ENCODE measurements at regions not wholly inside any gene's neighbourhood (a gene's known extent, or its start where the extent isn't known, plus 50 kb on each side); places are given as distances from the start of the nearest gene placed in this dataset.

DNA sequence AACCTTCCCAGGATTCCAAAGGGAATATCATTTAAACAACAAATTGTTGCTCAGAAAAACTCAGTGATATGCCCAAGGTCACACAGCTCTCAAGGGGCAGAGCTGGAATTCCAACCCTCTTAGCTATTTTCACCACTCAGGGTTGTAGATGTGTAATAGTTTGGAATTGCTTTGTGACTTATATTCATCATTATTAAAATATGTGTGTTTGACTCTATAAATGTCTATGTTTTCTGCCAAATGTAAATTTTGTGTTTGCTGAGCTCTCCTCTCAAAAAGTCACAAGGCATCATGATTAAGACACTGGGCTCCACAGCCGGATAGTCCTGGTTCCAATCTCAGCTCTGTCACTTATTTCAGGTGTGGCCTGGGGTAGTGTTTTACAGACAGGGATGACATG, 407.3 kb downstream of the TMEM135 start:
- intact Hi-C loops (cut with DNase I) = no loop called here
- no peak overlapping the region for H3K27ac ChIP-seq
- no peak for ATAC-seq
- WGBS, 2 donors = 65 to 67% methylated on average over 1 of the region's 1 CpG
- no peak for DNase-seq
- no peak overlapping the region for H3K4me3 ChIP-seq
- H3K9me3 ChIP-seq = no peaks in the 10 kb centered on the region
- no peaks in the 10 kb centered on the region for H3K27me3 ChIP-seq
- no peaks in the 10 kb centered on the region for H3K4me1 ChIP-seq
- H3K36me3 ChIP-seq (replicated peaks in 1 of 2; ENCODE audit: insufficient read depth in 1 of 2, low read depth in 2 of 2) = no peaks in the 10 kb centered on the region
- no peak for TF ChIP-seq POLR2A (IDR thresholded peaks at IDR 0.05)
- TF ChIP-seq, protein P1, sequence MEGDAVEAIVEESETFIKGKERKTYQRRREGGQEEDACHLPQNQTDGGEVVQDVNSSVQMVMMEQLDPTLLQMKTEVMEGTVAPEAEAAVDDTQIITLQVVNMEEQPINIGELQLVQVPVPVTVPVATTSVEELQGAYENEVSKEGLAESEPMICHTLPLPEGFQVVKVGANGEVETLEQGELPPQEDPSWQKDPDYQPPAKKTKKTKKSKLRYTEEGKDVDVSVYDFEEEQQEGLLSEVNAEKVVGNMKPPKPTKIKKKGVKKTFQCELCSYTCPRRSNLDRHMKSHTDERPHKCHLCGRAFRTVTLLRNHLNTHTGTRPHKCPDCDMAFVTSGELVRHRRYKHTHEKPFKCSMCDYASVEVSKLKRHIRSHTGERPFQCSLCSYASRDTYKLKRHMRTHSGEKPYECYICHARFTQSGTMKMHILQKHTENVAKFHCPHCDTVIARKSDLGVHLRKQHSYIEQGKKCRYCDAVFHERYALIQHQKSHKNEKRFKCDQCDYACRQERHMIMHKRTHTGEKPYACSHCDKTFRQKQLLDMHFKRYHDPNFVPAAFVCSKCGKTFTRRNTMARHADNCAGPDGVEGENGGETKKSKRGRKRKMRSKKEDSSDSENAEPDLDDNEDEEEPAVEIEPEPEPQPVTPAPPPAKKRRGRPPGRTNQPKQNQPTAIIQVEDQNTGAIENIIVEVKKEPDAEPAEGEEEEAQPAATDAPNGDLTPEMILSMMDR (IDR thresholded peaks at IDR 0.05) = no peak

DNA sequence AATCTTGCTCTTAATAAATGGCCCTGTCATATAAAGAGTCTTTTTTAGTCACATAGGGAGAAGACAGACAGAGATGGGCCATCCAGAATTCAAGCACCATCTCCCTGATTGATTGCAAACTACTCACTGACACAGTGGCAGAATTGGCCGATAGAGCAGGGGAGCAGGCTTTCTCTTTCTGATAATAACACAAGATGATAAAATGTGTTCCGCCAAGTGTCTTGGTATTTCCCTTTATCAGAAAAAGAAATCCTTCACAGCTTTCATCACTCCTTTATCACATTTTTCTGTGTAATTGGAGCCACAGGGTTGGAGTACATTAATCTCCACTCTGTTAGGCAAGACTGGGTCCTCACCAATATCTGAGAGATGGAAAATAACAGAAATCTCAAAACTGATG, 406.0 kb downstream of the TMEM135 start:
- Histone ChIP-seq H3K36me3 (replicated peaks in 1 of 2; ENCODE audit: insufficient read depth in 1 of 2, low read depth in 2 of 2) (no peaks in the 10 kb centered on the region), H3K4me3 (no peak overlapping the region), H3K27ac (no peak overlapping the region), H3K27me3 (no peaks in the 10 kb centered on the region), H3K9me3 (no peaks in the 10 kb centered on the region), H3K4me1 (no peaks in the 10 kb centered on the region)
- WGBS, 2 donors = 61 to 63% methylated on average over 2 of the region's 2 CpGs
- intact Hi-C loops (cut with DNase I) = no loop called here
- DNase-seq (no peak), ATAC-seq (no peak)
- TF ChIP-seq POLR2A (IDR thresholded peaks at IDR 0.05) = no peak
- TF ChIP-seq, protein P1 (IDR thresholded peaks at IDR 0.05) = no peak

DNA sequence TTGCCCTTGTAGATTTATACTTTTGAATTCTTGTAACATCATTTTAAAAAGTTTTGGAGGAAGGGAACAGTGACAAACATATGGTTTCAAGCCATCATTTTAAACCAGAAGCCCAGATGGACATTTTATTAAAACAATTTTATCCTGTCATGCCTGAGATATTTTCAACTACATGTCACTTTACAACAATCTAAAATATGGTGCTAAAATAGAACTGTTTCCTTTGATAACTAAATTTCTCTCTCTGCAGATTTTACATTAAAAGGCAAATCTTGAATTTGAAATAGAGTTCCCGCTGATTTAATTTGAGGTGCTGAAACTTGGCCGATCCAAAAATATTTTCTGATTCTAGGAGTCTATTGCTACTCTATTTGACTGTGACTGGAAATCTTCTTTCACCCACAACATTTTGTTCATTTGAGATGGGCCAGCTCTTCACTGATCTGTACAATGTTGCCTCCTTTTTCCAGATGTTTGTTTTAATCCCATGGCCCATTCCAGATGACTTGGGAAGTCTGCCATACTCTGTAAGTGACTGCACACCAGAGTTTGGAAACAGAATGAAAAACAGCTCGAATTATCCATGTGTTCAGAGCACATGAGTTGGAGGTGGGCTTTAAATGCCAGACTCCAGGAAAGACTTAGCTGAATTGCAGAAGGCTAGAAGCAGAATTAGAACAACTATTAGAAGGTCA, 402.5 kb downstream of the TMEM135 start:
- Histone ChIP-seq H3K4me1 (no peaks in the 10 kb centered on the region), H3K4me3 (no peak overlapping the region), H3K27me3 (no peaks in the 10 kb centered on the region), H3K36me3 (replicated peaks in 1 of 2; ENCODE audit: insufficient read depth in 1 of 2, low read depth in 2 of 2) (no peaks in the 10 kb centered on the region), H3K9me3 (no peaks in the 10 kb centered on the region), H3K27ac (no peak overlapping the region)
- ATAC-seq (no peak), DNase-seq (no peak)
- intact Hi-C loops (cut with DNase I) = no loop called here
- no peak for TF ChIP-seq POLR2A (IDR thresholded peaks at IDR 0.05)
- TF ChIP-seq, protein P1 (IDR thresholded peaks at IDR 0.05) = no peak
- WGBS, 2 donors = 62 to 66% methylated on average over 3 of the region's 3 CpGs

DNA sequence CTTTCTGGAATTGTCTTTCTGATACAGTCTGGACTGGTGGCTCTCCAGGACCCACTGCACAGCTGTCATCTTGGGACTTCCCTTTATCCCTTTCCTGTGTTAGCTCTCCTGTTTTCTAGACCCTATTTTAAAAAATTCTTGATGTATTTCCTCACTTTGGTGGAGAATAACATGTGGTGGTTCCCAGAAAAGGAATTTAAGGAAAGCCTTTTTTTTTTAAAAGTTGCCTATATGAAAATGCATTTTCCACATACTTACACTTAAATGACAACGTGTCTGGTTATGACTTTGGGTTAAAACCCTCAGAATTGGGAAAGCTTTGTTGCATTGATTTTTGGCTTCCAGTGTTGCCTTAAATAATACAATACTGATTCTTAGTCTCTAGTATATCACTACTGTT, 400.7 kb downstream of the TMEM135 start:
- H3K27ac ChIP-seq = no peak overlapping the region
- no peak for DNase-seq
- WGBS, 2 donors = 52 to 66% methylated on average over 1 of the region's 1 CpG
- ATAC-seq = no peak
- H3K4me3 ChIP-seq = no peak overlapping the region
- H3K4me1 ChIP-seq = no peaks in the 10 kb centered on the region
- TF ChIP-seq, protein P1 (IDR thresholded peaks at IDR 0.05) = no peak
- TF ChIP-seq POLR2A (IDR thresholded peaks at IDR 0.05) = no peak
- H3K27me3 ChIP-seq = no peaks in the 10 kb centered on the region
- H3K36me3 ChIP-seq (replicated peaks in 1 of 2; ENCODE audit: insufficient read depth in 1 of 2, low read depth in 2 of 2) = no peaks in the 10 kb centered on the region
- intact Hi-C loops (cut with DNase I) = no loop called here
- no peaks in the 10 kb centered on the region for H3K9me3 ChIP-seq

DNA sequence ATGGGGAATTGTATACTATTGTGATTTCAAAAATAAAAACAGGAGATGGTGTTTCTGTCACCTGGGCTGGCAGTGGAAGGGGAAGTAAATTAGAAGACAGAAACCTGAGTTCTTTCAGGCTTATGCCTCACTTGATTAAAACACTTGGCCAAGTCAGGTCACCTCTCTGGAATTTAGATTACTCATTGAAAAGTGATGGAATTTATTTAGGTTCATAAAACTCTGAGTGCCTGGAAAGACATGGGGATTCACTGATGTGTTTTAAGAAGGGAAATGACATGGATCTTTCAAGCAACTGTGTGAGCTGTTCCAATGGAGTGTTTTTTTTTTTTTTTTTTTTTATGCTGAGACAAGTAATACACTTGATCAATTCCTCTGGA, 400.1 kb downstream of the TMEM135 start:
- intact Hi-C loops (cut with DNase I) = no loop called here
- H3K27me3 ChIP-seq = no peaks in the 10 kb centered on the region
- DNase-seq (no peak), ATAC-seq (no peak)
- no peaks in the 10 kb centered on the region for H3K4me1 ChIP-seq
- H3K4me3 ChIP-seq = no peak overlapping the region
- TF ChIP-seq, protein P1 (IDR thresholded peaks at IDR 0.05) = no peak
- no peak for TF ChIP-seq POLR2A (IDR thresholded peaks at IDR 0.05)
- H3K27ac ChIP-seq = no peak overlapping the region
- H3K9me3 ChIP-seq = no peaks in the 10 kb centered on the region
- H3K36me3 ChIP-seq (replicated peaks in 1 of 2; ENCODE audit: insufficient read depth in 1 of 2, low read depth in 2 of 2) = no peaks in the 10 kb centered on the region
